H9 (cell line): ENCODE measurements at regions not wholly inside any gene's neighbourhood (a gene's known extent, or its start where the extent isn't known, plus 50 kb on each side); places are given as distances from the start of the nearest gene placed in this dataset.

Source experiments
- DNase-seq: peaks from one replicate; pipeline ENCODE4 v3.0.0-alpha.2; 2017
- H2AFZ ChIP-seq: one replicate; pipeline ENCODE4 v1.6.1; 2013; ENCODE audit warnings: mild to moderate bottlenecking, low read length, control low read depth, moderate library complexity
- H2AK5ac ChIP-seq: 2 replicates; pipeline ENCODE4 v1.6.1; 2013; ENCODE audit warnings: low read length, control low read depth, mixed read lengths; ENCODE audit not compliant: insufficient read length
- H2BK120ac ChIP-seq: one replicate; pipeline ENCODE4 v1.6.1; 2013; ENCODE audit warnings: low read depth, mild to moderate bottlenecking, low read length, control low read depth, inconsistent platforms; ENCODE audit not compliant: poor library complexity, severe bottlenecking
- H2BK12ac ChIP-seq: 2 replicates; pipeline ENCODE4 v1.6.1; 2013; ENCODE audit warnings: low read length, control low read depth, mixed read lengths, low read depth; ENCODE audit not compliant: insufficient read length
- H2BK15ac ChIP-seq: 2 replicates; pipeline ENCODE4 v1.6.1; 2013; ENCODE audit warnings: low read depth, low read length, control low read depth
- H2BK20ac ChIP-seq: one replicate; pipeline ENCODE4 v1.6.1; 2013; ENCODE audit warnings: low read depth, mild to moderate bottlenecking, low read length, control low read depth, inconsistent platforms; ENCODE audit not compliant: poor library complexity, severe bottlenecking
- H2BK5ac ChIP-seq: 2 replicates; pipeline ENCODE4 v1.6.1; 2013; ENCODE audit warnings: low read length, control low read depth, mixed read lengths; ENCODE audit not compliant: insufficient read length
- H3K14ac ChIP-seq: 2 replicates; pipeline ENCODE4 v1.6.1; 2013; ENCODE audit warnings: low read length, control low read depth; ENCODE audit not compliant: insufficient read depth
- H3K18ac ChIP-seq: 2 replicates; pipeline ENCODE4 v1.6.1; 2013; ENCODE audit warnings: low read depth, mild to moderate bottlenecking, mixed read lengths, low read length, control low read depth; ENCODE audit not compliant: insufficient read length
- H3K23ac ChIP-seq: 2 replicates; pipeline ENCODE4 v1.6.1; 2013; ENCODE audit warnings: low read length, control low read depth, mixed read lengths, low read depth; ENCODE audit not compliant: insufficient read length
- H3K23me2 ChIP-seq: 2 replicates; pipeline ENCODE4 v1.6.1; 2013; ENCODE audit warnings: low read depth, mild to moderate bottlenecking, mixed read lengths, low read length, control low read depth; ENCODE audit not compliant: insufficient read length, poor library complexity, severe bottlenecking
- H3K27ac ChIP-seq: 2 replicates; pipeline ENCODE4 v1.5.1; 2013; ENCODE audit warnings: low read length, control low read depth, mixed read lengths, low read depth; ENCODE audit not compliant: insufficient read length
- H3K27me3 ChIP-seq: 2 replicates; pipeline ENCODE4 v1.6.1; 2013; ENCODE audit warnings: low read length, control low read depth, inconsistent platforms; ENCODE audit not compliant: insufficient read depth
- H3K4ac ChIP-seq: 2 replicates; pipeline ENCODE4 v1.6.1; 2013; ENCODE audit warnings: low read depth, mild to moderate bottlenecking, control low read depth, inconsistent platforms, low read length, moderate library complexity
- H3K4me1 ChIP-seq: 2 replicates; pipeline ENCODE4 v1.6.1; 2013; ENCODE audit warnings: low read length, control low read depth, inconsistent platforms; ENCODE audit not compliant: insufficient read depth
- H3K4me2 ChIP-seq: 2 replicates; pipeline ENCODE4 v1.6.1; 2013; ENCODE audit warnings: low read length, control low read depth, mixed read lengths; ENCODE audit not compliant: insufficient read length, insufficient read depth
- H3K56ac ChIP-seq: 2 replicates; pipeline ENCODE4 v1.6.1; 2013; ENCODE audit warnings: low read depth, mild to moderate bottlenecking, mixed read lengths, low read length, control low read depth; ENCODE audit not compliant: insufficient read length
- H3K79me1 ChIP-seq: 2 replicates; pipeline ENCODE4 v1.6.1; 2013; ENCODE audit warnings: low read depth, mild to moderate bottlenecking, moderate library complexity, low read length, control low read depth, inconsistent platforms; ENCODE audit not compliant: insufficient read depth, poor library complexity, severe bottlenecking
- H3K79me2 ChIP-seq: 2 replicates; pipeline ENCODE4 v1.6.1; 2013; ENCODE audit warnings: low read length, control low read depth, inconsistent platforms; ENCODE audit not compliant: insufficient read depth
- H3K9ac ChIP-seq: 2 replicates; pipeline ENCODE4 v1.6.1; 2013; ENCODE audit warnings: low read length, control low read depth, mixed read lengths; ENCODE audit not compliant: insufficient read length; ENCODE audit errors: extremely low read depth
- H3K9me3 ChIP-seq: one replicate; pipeline ENCODE4 v1.6.1; 2013; ENCODE audit warnings: low read depth, low read length, inconsistent platforms; ENCODE audit not compliant: control insufficient read depth
- H3T11ph ChIP-seq: one replicate; pipeline ENCODE4 v1.6.1; 2013; ENCODE audit warnings: mild to moderate bottlenecking, low read length, control low read depth, inconsistent platforms
- H4K20me1 ChIP-seq: one replicate; pipeline ENCODE4 v1.6.1; 2013; ENCODE audit not compliant: control insufficient read depth, insufficient read length, insufficient read depth
- H4K5ac ChIP-seq: 2 replicates; pipeline ENCODE4 v1.6.1; 2013; ENCODE audit warnings: low read depth, mild to moderate bottlenecking, mixed read lengths, low read length, control low read depth; ENCODE audit not compliant: insufficient read length
- H4K8ac ChIP-seq: replicated peaks from 2 replicates; pipeline ENCODE4 v1.6.1; 2013; ENCODE audit warnings: low read length, control low read depth, mixed read lengths, low read depth; ENCODE audit not compliant: insufficient read length
- H4K91ac ChIP-seq: 2 replicates; pipeline ENCODE4 v1.6.1; 2013; ENCODE audit warnings: low read depth, mild to moderate bottlenecking, moderate library complexity, mixed read lengths, low read length, control low read depth; ENCODE audit not compliant: insufficient read length
- H3K27ac Mint-ChIP-seq, 3 experiments: 2 replicates in 2 of 3; 3 replicates in 1 of 3; pipeline ENCODE4 v1.8.0; 2020 to 2021; ENCODE audit warnings: mixed read lengths in 3 of 3, mild to moderate bottlenecking in 1 of 3, moderate library complexity in 1 of 3
- H3K27me3 Mint-ChIP-seq: 2 replicates; pipeline ENCODE4 v1.8.0; 2021; ENCODE audit warnings: low read depth, mild to moderate bottlenecking, moderate library complexity, mixed read lengths
- H3K36me3 Mint-ChIP-seq, 3 experiments: 2 replicates in 2 of 3; 3 replicates in 1 of 3; pipeline ENCODE4 v1.8.0; 2020 to 2021; ENCODE audit warnings: low read depth in 3 of 3, mixed read lengths in 3 of 3; ENCODE audit not compliant: insufficient read depth in 1 of 3
- H3K4me1 Mint-ChIP-seq, 2 experiments: 2 replicates each; pipeline ENCODE4 v1.8.0; 2020; ENCODE audit warnings: mixed read lengths in 2 of 2
- H3K4me3 Mint-ChIP-seq, 2 experiments: 2 replicates in 1 of 2; 3 replicates in 1 of 2; pipeline ENCODE4 v1.8.0; 2020 to 2021; ENCODE audit warnings: mild to moderate bottlenecking in 2 of 2, mixed read lengths in 2 of 2, moderate library complexity in 1 of 2
- H3K9me3 Mint-ChIP-seq, 2 experiments: 2 replicates in 1 of 2; 3 replicates in 1 of 2; pipeline ENCODE4 v1.8.0; 2020; ENCODE audit warnings: mild to moderate bottlenecking in 2 of 2, mixed read lengths in 2 of 2, moderate library complexity in 1 of 2
- CTCF ChIP-seq: fragments of 200-600 bp; sonication (generic); conservative IDR thresholded peaks from 3 replicates; pipeline ENCODE4 v1.8.0; 2021; ENCODE audit warnings: antibody characterized with exemption, mild to moderate bottlenecking
- WGBS: extraction: QIAGEN DNeasy Blood & Tissue Kit; methylation state at CpG from one replicate; pipeline ENCODE4 v1.1.7; 2013; ENCODE audit warnings: missing lambda C conversion rate, low lambda C conversion rate, mixed read lengths; ENCODE audit not compliant: insufficient read length; ENCODE audit errors: extremely low coverage; 5-methylcytosine and 5-hydroxymethylcytosine counted together

DNA sequence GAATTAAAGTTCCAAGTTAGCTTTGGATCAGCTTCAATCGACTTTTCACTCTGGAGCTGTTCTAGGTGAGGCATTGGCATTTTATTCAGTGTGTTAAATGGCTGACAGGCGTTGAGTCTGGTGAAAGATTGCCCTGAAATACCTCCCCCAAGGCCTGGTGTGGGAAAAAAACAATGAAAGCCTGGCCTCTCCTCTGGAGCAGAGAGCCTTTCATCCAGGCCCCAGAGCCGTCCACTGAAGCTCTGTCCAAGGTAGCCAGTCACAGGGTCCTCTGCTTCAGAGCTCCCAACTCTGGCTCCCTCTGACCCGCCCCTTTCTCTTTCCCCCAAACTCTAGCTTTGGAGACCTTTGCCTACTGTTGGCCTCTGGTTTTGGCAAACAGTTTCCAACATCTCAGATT lies 123.6 kb upstream of the CRHR1 start:
- no peak overlapping the region for H4K8ac ChIP-seq
- H3K79me2 ChIP-seq = no peaks in the 10 kb centered on the region
- no peaks in the 10 kb centered on the region for H3K4me1 ChIP-seq
- H2AK5ac ChIP-seq = no peak overlapping the region
- peaks cover 6% of the 10 kb centered on the region for H3K27me3 Mint-ChIP-seq
- H3K27me3 ChIP-seq = no peaks in the 10 kb centered on the region
- WGBS = no CpG with 5 or more reads among the region's 4 CpGs
- H3K4ac ChIP-seq = no peak overlapping the region
- H3K18ac ChIP-seq = no peak overlapping the region
- no peak for TF ChIP-seq CTCF
- H3K9me3 ChIP-seq = no peaks in the 10 kb centered on the region
- H2BK20ac ChIP-seq = no peak overlapping the region
- no peaks in the 10 kb centered on the region for H4K20me1 ChIP-seq
- no peak overlapping the region for H3K9ac ChIP-seq
- no peak overlapping the region for H2BK120ac ChIP-seq
- H3K56ac ChIP-seq = no peak overlapping the region
- H3K23ac ChIP-seq = no peak overlapping the region
- H3K27ac Mint-ChIP-seq = no peak overlapping the region
- 0 out of 4 replicates have a peak, but pooled peaks cover 0 to 8% of the 10 kb centered on the region in 2 experiments for H3K4me1 Mint-ChIP-seq
- no peak overlapping the region for H2AFZ ChIP-seq
- H3K36me3 Mint-ChIP-seq = peaks cover 0 to 2% (median 0%) of the 10 kb centered on the region in 3 experiments; a peak in 1 of 7 replicates
- no peak overlapping the region for H3K14ac ChIP-seq
- H3K23me2 ChIP-seq = no peaks in the 10 kb centered on the region
- H3K27ac ChIP-seq = no peak overlapping the region
- H2BK12ac ChIP-seq = no peak overlapping the region
- no peak overlapping the region for H3T11ph ChIP-seq
- DNase-seq = no peak
- no peaks in the 10 kb centered on the region for H3K79me1 ChIP-seq
- no peak overlapping the region for H3K4me2 ChIP-seq
- H2BK5ac ChIP-seq = no peak overlapping the region
- no peak overlapping the region for H2BK15ac ChIP-seq
- no peaks in the 10 kb centered on the region for H3K9me3 Mint-ChIP-seq
- H4K91ac ChIP-seq = no peak overlapping the region
- H4K5ac ChIP-seq = no peak overlapping the region
- no peak overlapping the region for H3K4me3 Mint-ChIP-seq
